GM19043 (cell line): ENCODE measurements at regions not wholly inside any gene's neighbourhood (a gene's known extent, or its start where the extent isn't known, plus 50 kb on each side); places are given as distances from the start of the nearest gene placed in this dataset.

Experiments used
- ATAC-seq: cut with Tn5 transposase; IDR thresholded peaks from one replicate; pipeline ENCODE4 v1.9.1; 2021; ENCODE audit warnings: low read depth; ENCODE audit not compliant: unreplicated experiment

- no peak for ATAC-seq
These were observed 585.9 kb upstream of the GHITM start for GRCh38 chr10:83553366-83553765.

GRCh38 chr10:83555264-83555663, 584.0 kb upstream of the GHITM start:
- peak; percentile 72 for ATAC-seq

- ATAC-seq, result no peak
These were observed 576.9 kb upstream of the GHITM start for GRCh38 chr10:83562381-83562780.

GRCh38 chr10:83564889-83565588, 574.3 kb upstream of the GHITM start:
- no peak for ATAC-seq

- no peak for ATAC-seq
These were observed 567.3 kb upstream of the GHITM start for GRCh38 chr10:83572036-83572435.

- ATAC-seq, result no peak
These were observed 564.5 kb upstream of the GHITM start for GRCh38 chr10:83574770-83575169.

GRCh38 chr10:83577421-83577820, 561.9 kb upstream of the GHITM start:
- no peak for ATAC-seq

GRCh38 chr10:83580373-83581012, 558.8 kb upstream of the GHITM start:
- no peak for ATAC-seq

GRCh38 chr10:83582407-83583095, 556.8 kb upstream of the GHITM start:
- ATAC-seq, result no peak

- no peak for ATAC-seq
These were observed 553.6 kb upstream of the GHITM start for GRCh38 chr10:83585686-83586085.

GRCh38 chr10:83592337-83592935, 546.9 kb upstream of the GHITM start:
- ATAC-seq, result no peak

- peak; percentile 89 for ATAC-seq
These were observed 535.6 kb upstream of the GHITM start for GRCh38 chr10:83603708-83604107.

- ATAC-seq, result no peak
These were observed 533.3 kb upstream of the GHITM start for GRCh38 chr10:83605783-83606630.

- no peak for ATAC-seq
These were observed 531.2 kb upstream of the GHITM start for GRCh38 chr10:83607959-83608745.

- no peak for ATAC-seq
These were observed 527.3 kb upstream of the GHITM start for GRCh38 chr10:83612050-83612449.

- no peak for ATAC-seq
These were observed 526.6 kb upstream of the GHITM start for GRCh38 chr10:83612746-83613145.

- no peak for ATAC-seq
These were observed 522.1 kb upstream of the GHITM start for GRCh38 chr10:83617172-83617571.

GRCh38 chr10:83617692-83618545, 521.4 kb upstream of the GHITM start:
- no peak for ATAC-seq

GRCh38 chr10:83625831-83626360, 513.4 kb upstream of the GHITM start:
- no peak for ATAC-seq
